ENCODE measurements at regions not wholly inside any gene's neighbourhood (a gene's known extent, or its start where the extent isn't known, plus 50 kb on each side); places are given as distances from the start of the nearest gene placed in this dataset.

DNA sequence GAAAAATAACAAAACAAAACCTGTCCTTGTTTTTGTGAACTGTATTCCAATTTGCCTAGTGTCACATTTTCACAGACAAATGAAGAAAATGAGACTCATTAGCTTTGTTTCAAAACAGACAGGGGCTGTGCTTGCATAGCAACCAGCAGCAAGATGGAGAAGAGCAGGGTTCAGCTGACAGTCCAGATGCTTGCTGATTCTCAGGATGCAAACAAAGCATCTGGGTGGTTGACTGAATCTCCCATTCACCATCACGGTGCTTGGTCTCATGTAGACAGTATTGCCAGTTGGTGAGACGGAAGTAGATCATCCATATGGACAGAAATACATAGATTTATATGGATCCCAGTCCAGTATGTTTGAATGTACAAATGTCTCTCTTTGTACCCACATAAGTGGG is 326.8 kb downstream of the CCDC85A start:
- TF ChIP-seq, protein P1, sequence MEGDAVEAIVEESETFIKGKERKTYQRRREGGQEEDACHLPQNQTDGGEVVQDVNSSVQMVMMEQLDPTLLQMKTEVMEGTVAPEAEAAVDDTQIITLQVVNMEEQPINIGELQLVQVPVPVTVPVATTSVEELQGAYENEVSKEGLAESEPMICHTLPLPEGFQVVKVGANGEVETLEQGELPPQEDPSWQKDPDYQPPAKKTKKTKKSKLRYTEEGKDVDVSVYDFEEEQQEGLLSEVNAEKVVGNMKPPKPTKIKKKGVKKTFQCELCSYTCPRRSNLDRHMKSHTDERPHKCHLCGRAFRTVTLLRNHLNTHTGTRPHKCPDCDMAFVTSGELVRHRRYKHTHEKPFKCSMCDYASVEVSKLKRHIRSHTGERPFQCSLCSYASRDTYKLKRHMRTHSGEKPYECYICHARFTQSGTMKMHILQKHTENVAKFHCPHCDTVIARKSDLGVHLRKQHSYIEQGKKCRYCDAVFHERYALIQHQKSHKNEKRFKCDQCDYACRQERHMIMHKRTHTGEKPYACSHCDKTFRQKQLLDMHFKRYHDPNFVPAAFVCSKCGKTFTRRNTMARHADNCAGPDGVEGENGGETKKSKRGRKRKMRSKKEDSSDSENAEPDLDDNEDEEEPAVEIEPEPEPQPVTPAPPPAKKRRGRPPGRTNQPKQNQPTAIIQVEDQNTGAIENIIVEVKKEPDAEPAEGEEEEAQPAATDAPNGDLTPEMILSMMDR (IDR thresholded peaks at IDR 0.05): no peak

DNA sequence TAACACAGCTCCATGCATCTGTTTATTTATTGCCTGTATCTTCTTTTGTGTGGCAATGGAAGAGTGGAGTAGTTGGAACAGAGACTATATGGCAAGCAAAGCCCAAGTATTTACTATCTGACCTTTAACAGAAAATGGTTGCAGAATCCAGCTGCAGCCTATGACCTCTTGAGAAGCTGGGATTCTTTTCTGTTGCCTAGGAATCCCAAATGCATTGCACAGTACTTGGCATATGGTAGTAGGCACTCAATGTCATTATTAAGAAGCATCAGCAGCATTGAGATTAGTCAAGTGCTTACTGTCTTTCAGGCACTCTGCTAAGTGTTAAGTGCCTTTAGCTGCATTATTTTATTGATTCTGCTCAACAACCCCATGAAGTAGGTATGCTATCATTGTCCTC is 331.6 kb downstream of the CCDC85A start:
- Histone ChIP-seq H3K27me3 (no peaks in the 10 kb centered on the region), H3K36me3 (no peaks in the 10 kb centered on the region), H3K4me3 (ENCODE audit: low read depth in 1 of 2, low read length in 1 of 2) (no peak overlapping the region), H3K4me1 (ENCODE audit: control insufficient read depth in 1 of 2, insufficient read depth in 1 of 2, low read depth in 1 of 2, low read length in 1 of 2) (no peaks in the 10 kb centered on the region), H3K9me3 (no peaks in the 10 kb centered on the region), H3K27ac (no peak overlapping the region)
- TF ChIP-seq, protein P1 (IDR thresholded peaks at IDR 0.05): no peak

More for the DNA sequence above, 326.8 kb downstream of the CCDC85A start:
- no peaks in the 10 kb centered on the region for H3K36me3 ChIP-seq
- no peaks in the 10 kb centered on the region for H3K9me3 ChIP-seq
- H3K4me1 ChIP-seq (ENCODE audit: control insufficient read depth in 1 of 2, insufficient read depth in 1 of 2, low read depth in 1 of 2, low read length in 1 of 2): no peaks in the 10 kb centered on the region
- no peak overlapping the region for H3K4me3 ChIP-seq (ENCODE audit: low read depth in 1 of 2, low read length in 1 of 2)
- no peak overlapping the region for H3K27ac ChIP-seq
- no peaks in the 10 kb centered on the region for H3K27me3 ChIP-seq

DNA sequence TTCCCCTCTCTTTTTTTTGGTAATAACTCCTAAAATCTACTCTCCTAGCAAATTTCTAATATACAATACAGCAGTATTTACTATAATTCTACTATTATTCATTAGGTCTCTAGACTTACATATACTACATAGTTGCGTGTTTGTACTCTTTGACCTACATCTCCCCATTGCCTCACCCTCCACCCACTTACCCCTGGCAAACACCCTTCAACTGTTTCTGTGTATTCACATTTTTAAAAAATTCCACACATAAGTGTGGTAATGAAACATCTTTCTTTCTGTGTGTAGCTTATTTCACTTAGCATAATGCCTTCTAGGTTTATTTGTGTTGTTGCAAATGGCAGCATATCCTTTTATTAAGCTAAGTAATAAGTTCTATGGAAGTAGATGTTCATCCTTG is 336.0 kb downstream of the CCDC85A start:
- Histone ChIP-seq H3K36me3 (no peaks in the 10 kb centered on the region), H3K27ac (no peak overlapping the region), H3K9me3 (no peaks in the 10 kb centered on the region), H3K4me3 (ENCODE audit: low read depth in 1 of 2, low read length in 1 of 2) (no peak overlapping the region), H3K4me1 (ENCODE audit: control insufficient read depth in 1 of 2, insufficient read depth in 1 of 2, low read depth in 1 of 2, low read length in 1 of 2) (no peaks in the 10 kb centered on the region), H3K27me3 (no peaks in the 10 kb centered on the region)
- TF ChIP-seq, protein P1 (IDR thresholded peaks at IDR 0.05): no peak

DNA sequence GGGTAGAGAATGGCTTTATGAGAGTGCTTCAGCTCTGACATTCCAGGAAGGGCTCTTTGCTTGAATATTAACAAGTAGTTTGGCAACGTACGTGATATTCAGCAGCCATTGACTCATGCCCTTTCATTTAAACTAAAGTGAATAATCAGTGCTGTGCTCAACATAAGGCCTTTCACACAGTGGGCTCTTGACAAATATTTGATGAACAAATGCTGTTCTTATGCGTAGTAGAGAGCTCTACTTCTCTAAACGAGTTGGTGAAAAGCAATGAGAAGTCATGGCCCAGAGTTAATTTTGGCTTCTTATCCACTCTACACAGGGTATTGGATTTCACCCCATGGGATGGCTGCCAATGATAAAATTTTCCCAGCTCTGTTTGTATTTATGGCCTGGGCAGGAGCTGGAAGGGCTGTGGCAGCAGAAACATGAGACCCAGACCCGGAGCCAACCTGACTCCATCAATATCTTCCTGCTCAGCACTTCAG is 338.9 kb downstream of the CCDC85A start:
- H3K4me1 ChIP-seq (ENCODE audit: control insufficient read depth in 1 of 2, insufficient read depth in 1 of 2, low read depth in 1 of 2, low read length in 1 of 2): no peaks in the 10 kb centered on the region
- no peaks in the 10 kb centered on the region for H3K27me3 ChIP-seq
- no peak overlapping the region for H3K27ac ChIP-seq
- no peak overlapping the region for H3K4me3 ChIP-seq (ENCODE audit: low read depth in 1 of 2, low read length in 1 of 2)
- TF ChIP-seq, protein P1 (IDR thresholded peaks at IDR 0.05): no peak
- no peaks in the 10 kb centered on the region for H3K36me3 ChIP-seq
- H3K9me3 ChIP-seq: no peaks in the 10 kb centered on the region

DNA sequence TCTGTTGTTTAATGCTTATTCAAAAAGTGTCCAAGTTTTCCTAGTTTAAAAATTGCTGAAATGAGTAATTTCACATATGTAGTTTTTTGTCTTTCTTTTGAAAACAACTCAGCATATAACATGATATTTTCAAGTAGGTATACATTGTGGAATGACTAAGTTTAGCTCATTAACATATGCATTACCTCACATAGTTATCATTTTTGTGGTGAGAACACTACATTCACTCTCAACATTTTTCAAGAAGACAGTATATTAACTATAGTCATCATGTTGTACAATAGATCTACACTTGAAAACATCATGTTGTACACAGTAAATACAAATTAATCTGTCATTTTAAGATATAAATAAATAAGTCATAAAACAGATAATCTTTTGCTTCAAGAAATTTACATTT is 340.0 kb downstream of the CCDC85A start:
- Histone ChIP-seq H3K36me3 (no peaks in the 10 kb centered on the region), H3K27ac (no peak overlapping the region), H3K9me3 (no peaks in the 10 kb centered on the region), H3K4me1 (ENCODE audit: control insufficient read depth in 1 of 2, insufficient read depth in 1 of 2, low read depth in 1 of 2, low read length in 1 of 2) (no peaks in the 10 kb centered on the region), H3K4me3 (ENCODE audit: low read depth in 1 of 2, low read length in 1 of 2) (no peak overlapping the region), H3K27me3 (no peaks in the 10 kb centered on the region)
- TF ChIP-seq, protein P1 (IDR thresholded peaks at IDR 0.05): no peak

Measured in neutrophil (primary cell).